Mesenchymal stem cell (in vitro differentiated cells and primary cell): ENCODE measurements at regions not wholly inside any gene's neighbourhood (a gene's known extent, or its start where the extent isn't known, plus 50 kb on each side); places are given as distances from the start of the nearest gene placed in this dataset.

Source experiments
- DNase-seq: peaks from one replicate; pipeline ENCODE4 v3.0.0-alpha.2; 2013
- H2AFZ ChIP-seq: one replicate; pipeline ENCODE4 v1.6.1; 2013; ENCODE audit warnings: low read depth, mild to moderate bottlenecking, control low read depth, inconsistent platforms, low read length, moderate library complexity
- H2AK5ac ChIP-seq: 2 replicates; pipeline ENCODE4 v1.6.1; 2013; ENCODE audit warnings: low read length, moderate library complexity, mild to moderate bottlenecking, inconsistent platforms; ENCODE audit not compliant: severe bottlenecking
- H2BK120ac ChIP-seq: one replicate; pipeline ENCODE4 v1.6.1; 2013; ENCODE audit warnings: low read depth, mild to moderate bottlenecking, inconsistent platforms, low read length, moderate library complexity
- H2BK12ac ChIP-seq, 2 experiments: one replicate each; pipeline ENCODE4 v1.6.1; 2013; ENCODE audit warnings: inconsistent platforms in 2 of 2, low read length in 2 of 2, mild to moderate bottlenecking in 2 of 2, moderate library complexity in 2 of 2, control low read depth in 1 of 2
- H2BK15ac ChIP-seq: one replicate; pipeline ENCODE4 v1.6.1; 2013; ENCODE audit warnings: mild to moderate bottlenecking, low read depth, inconsistent platforms; ENCODE audit not compliant: poor library complexity, severe bottlenecking
- H2BK5ac ChIP-seq: 2 replicates; pipeline ENCODE4 v1.6.1; 2013; ENCODE audit warnings: low read depth, mild to moderate bottlenecking, low read length, control low read depth, inconsistent platforms; ENCODE audit not compliant: poor library complexity, severe bottlenecking
- H3K14ac ChIP-seq, 2 experiments: one replicate each; pipeline ENCODE4 v1.6.1; 2013; ENCODE audit warnings: inconsistent platforms in 2 of 2, low read length in 2 of 2, control low read depth in 1 of 2, mild to moderate bottlenecking in 1 of 2, moderate library complexity in 1 of 2
- H3K18ac ChIP-seq, 2 experiments: one replicate each; pipeline ENCODE4 v1.6.1; 2013; ENCODE audit warnings: inconsistent platforms in 2 of 2, low read length in 2 of 2, control low read depth in 1 of 2, low read depth in 1 of 2, mild to moderate bottlenecking in 1 of 2
- H3K23ac ChIP-seq, 2 experiments: one replicate each; pipeline ENCODE4 v1.6.1; 2013; ENCODE audit warnings: inconsistent platforms in 2 of 2, low read length in 2 of 2, mild to moderate bottlenecking in 2 of 2, moderate library complexity in 2 of 2, control low read depth in 1 of 2
- H3K27ac ChIP-seq: 2 replicates; pipeline ENCODE4 v1.5.1; 2013; ENCODE audit warnings: mild to moderate bottlenecking, moderate library complexity, low read length, control low read depth, inconsistent platforms; ENCODE audit not compliant: poor library complexity, severe bottlenecking
- H3K27me3 ChIP-seq, 2 experiments: 2 replicates each; pipeline versions ENCODE4 v1.6.1 to v1.7.0; 2013; ENCODE audit warnings: low read length in 2 of 2, mild to moderate bottlenecking in 2 of 2, moderate library complexity in 2 of 2, control low read depth in 1 of 2, inconsistent platforms in 1 of 2; ENCODE audit not compliant: control insufficient read depth in 1 of 2, insufficient read depth in 1 of 2
- H3K36me3 ChIP-seq, 2 experiments: 2 replicates each; pipeline versions ENCODE4 v1.6.1 to v1.7.0; 2013; ENCODE audit warnings: low read length in 2 of 2, control low read depth in 1 of 2, inconsistent platforms in 1 of 2, low read depth in 1 of 2, mild to moderate bottlenecking in 1 of 2; ENCODE audit not compliant: insufficient read depth in 2 of 2, control insufficient read depth in 1 of 2
- H3K4ac ChIP-seq, 2 experiments: one replicate each; pipeline ENCODE4 v1.6.1; 2013; ENCODE audit warnings: inconsistent platforms in 2 of 2, low read length in 2 of 2, mild to moderate bottlenecking in 2 of 2, moderate library complexity in 2 of 2, control low read depth in 1 of 2, low read depth in 1 of 2
- H3K4me1 ChIP-seq: 2 replicates; pipeline ENCODE4 v1.6.1; 2013; ENCODE audit warnings: low read depth, low read length, control low read depth; ENCODE audit not compliant: control insufficient read depth, insufficient read depth
- H3K4me2 ChIP-seq: 2 replicates; pipeline ENCODE4 v1.6.1; 2013; ENCODE audit warnings: low read length, mild to moderate bottlenecking, inconsistent platforms; ENCODE audit not compliant: poor library complexity, severe bottlenecking
- H3K4me3 ChIP-seq, 2 experiments: 2 replicates each; pipeline versions ENCODE4 v1.5.1 to v1.7.0; 2013; ENCODE audit warnings: low read length in 2 of 2, mild to moderate bottlenecking in 2 of 2, control low read depth in 1 of 2, low read depth in 1 of 2; ENCODE audit not compliant: insufficient read depth in 1 of 2
- H3K79me1 ChIP-seq: replicated peaks from 2 replicates; pipeline ENCODE4 v1.6.1; 2013; ENCODE audit warnings: mild to moderate bottlenecking, control low read depth, low read length, inconsistent platforms; ENCODE audit not compliant: poor library complexity, severe bottlenecking
- H3K9ac ChIP-seq: 2 replicates; pipeline ENCODE4 v1.7.0; 2013; ENCODE audit warnings: mild to moderate bottlenecking, low read length, moderate library complexity
- H3K9me3 ChIP-seq: 2 replicates; pipeline ENCODE4 v1.7.0; 2013; ENCODE audit warnings: mild to moderate bottlenecking, low read length; ENCODE audit not compliant: control insufficient read depth
- H4K8ac ChIP-seq: one replicate; pipeline ENCODE4 v1.6.1; 2013; ENCODE audit warnings: inconsistent platforms, mild to moderate bottlenecking, low read length, moderate library complexity
- H4K91ac ChIP-seq: one replicate; pipeline ENCODE4 v1.6.1; 2013; ENCODE audit warnings: mild to moderate bottlenecking, low read length, inconsistent platforms
- WGBS: methylation state at CpG from one replicate; pipeline ENCODE4 v1.1.7; 2013; ENCODE audit warnings: mixed read lengths; 5-methylcytosine and 5-hydroxymethylcytosine counted together

- H2BK12ac ChIP-seq: no peak overlapping the region
- no peak overlapping the region for H3K18ac ChIP-seq
- H3K4me2 ChIP-seq: no peak overlapping the region
- H3K79me1 ChIP-seq: no peaks in the 10 kb centered on the region
- H3K27ac ChIP-seq: no peak overlapping the region
- no peak overlapping the region for H2AFZ ChIP-seq
- H3K36me3 ChIP-seq: no peaks in the 10 kb centered on the region
- no peak overlapping the region for H3K4me3 ChIP-seq
- H3K4ac ChIP-seq: no peak overlapping the region
- H3K4me1 ChIP-seq: no peaks in the 10 kb centered on the region
- no peak overlapping the region for H2BK120ac ChIP-seq
- no peak overlapping the region for H4K91ac ChIP-seq
- no peak overlapping the region for H3K14ac ChIP-seq
- H4K8ac ChIP-seq: no peak overlapping the region
- peaks cover 27% of the 10 kb centered on the region for H3K9me3 ChIP-seq
- H2BK5ac ChIP-seq: no peak overlapping the region
- no peak for DNase-seq
- no peak overlapping the region for H3K23ac ChIP-seq
- H3K9ac ChIP-seq: no peak overlapping the region
- H3K27me3 ChIP-seq: peaks cover 0 to 17% of the 10 kb centered on the region in 2 experiments
- no peak overlapping the region for H2AK5ac ChIP-seq
- no peak overlapping the region for H2BK15ac ChIP-seq
These were observed 132.0 kb upstream of the ATP2B2 start for GRCh38 chr3:10637342-10637741.

DNA sequence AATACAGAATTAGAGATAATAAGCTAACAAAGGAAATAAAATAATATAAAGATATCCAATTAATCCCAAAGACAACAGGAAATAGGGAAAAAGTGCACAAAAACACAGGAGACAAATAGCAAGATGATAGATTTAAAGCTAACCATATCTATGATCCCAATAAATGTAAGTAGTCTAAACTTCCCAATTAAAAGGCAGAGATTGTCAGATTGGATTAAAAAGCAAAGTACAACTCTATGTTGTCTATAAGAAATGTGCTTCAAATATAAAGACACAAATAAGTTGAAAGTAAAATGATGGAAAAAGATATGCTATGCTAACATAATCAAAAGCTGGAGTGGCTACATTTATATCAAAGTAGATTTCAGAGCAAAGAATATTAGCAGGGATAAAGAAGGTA is 133.1 kb upstream of the ATP2B2 start:
- no peak overlapping the region for H3K4me2 ChIP-seq
- H3K79me1 ChIP-seq: no peaks in the 10 kb centered on the region

DNA sequence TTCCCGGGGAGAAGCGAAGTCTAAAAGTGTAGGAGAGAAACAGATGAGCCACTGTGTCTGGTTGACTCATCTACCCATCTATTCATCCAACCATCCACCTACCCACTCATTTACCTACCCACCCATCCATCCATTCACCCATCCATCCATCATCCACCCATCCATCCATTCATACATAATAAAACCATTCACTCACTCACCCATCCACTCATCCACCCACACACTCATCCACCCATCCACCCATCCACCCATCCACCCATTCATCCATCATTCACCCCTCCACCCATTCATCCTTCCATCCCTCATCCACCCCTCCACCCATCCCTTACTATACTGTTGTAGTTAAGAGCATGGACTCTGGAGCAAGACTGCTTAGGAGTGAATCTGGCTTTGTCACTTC is 136.4 kb upstream of the ATP2B2 start:
- DNase-seq: no peak
- Histone ChIP-seq H3K36me3 (no peaks in the 10 kb centered on the region), H3K4me2 (no peak overlapping the region), H2BK5ac (no peak overlapping the region), H4K91ac (no peak overlapping the region), H2AFZ (no peak overlapping the region), H3K9ac (no peak overlapping the region), H3K27ac (no peak overlapping the region), H3K4ac (no peak overlapping the region), H2BK12ac (no peak overlapping the region), H3K4me3 (no peak overlapping the region), H2BK120ac (no peak overlapping the region), H3K79me1 (no peaks in the 10 kb centered on the region), H4K8ac (no peak overlapping the region), H3K4me1 (no peaks in the 10 kb centered on the region), H3K23ac (no peak overlapping the region), H3K18ac (no peak overlapping the region), H2BK15ac (no peak overlapping the region), H2AK5ac (no peak overlapping the region), H3K9me3 (peaks cover 23% of the 10 kb centered on the region), H3K27me3 (peaks cover 0 to 26% of the 10 kb centered on the region in 2 experiments), H3K14ac (no peak overlapping the region)
- 100% methylated on average over 2 of the region's 2 CpGs for WGBS

More for the DNA sequence above, 133.1 kb upstream of the ATP2B2 start:
- Histone ChIP-seq H2BK12ac (no peak overlapping the region), H3K9ac (no peak overlapping the region), H2AFZ (no peak overlapping the region), H3K27ac (no peak overlapping the region), H3K4ac (no peak overlapping the region), H3K14ac (no peak overlapping the region), H2BK120ac (no peak overlapping the region), H4K91ac (no peak overlapping the region), H2AK5ac (no peak overlapping the region), H3K9me3 (peaks cover 27% of the 10 kb centered on the region), H3K4me3 (no peak overlapping the region), H4K8ac (no peak overlapping the region), H3K18ac (no peak overlapping the region), H3K23ac (no peak overlapping the region), H3K27me3 (peaks cover 0 to 21% of the 10 kb centered on the region in 2 experiments), H2BK15ac (no peak overlapping the region), H3K36me3 (no peaks in the 10 kb centered on the region), H2BK5ac (no peak overlapping the region), H3K4me1 (no peaks in the 10 kb centered on the region)
- DNase-seq: no peak

DNA sequence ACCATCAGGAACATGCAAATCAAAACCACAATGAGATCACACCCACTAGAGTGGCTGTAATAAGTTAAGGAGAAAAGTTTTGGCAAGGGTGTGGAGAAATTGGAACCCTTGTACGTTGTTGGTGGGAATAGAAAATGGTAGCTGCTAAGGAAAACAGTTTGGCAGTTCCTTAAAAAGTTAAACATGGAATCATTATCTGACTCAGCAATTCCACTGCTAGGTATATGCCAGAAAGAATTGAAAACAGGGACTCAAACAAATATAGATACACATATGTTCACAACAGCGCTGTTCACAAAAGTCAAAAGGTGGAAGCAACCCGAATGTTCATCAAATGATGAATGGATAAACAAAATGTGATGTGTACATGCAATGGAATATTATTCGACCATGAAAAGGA is 138.8 kb upstream of the ATP2B2 start:
- Histone ChIP-seq H4K8ac (no peak overlapping the region), H2BK15ac (no peak overlapping the region), H3K4me1 (no peaks in the 10 kb centered on the region), H3K36me3 (no peaks in the 10 kb centered on the region), H3K4ac (no peak overlapping the region), H4K91ac (no peak overlapping the region), H3K18ac (no peak overlapping the region), H2BK12ac (no peak overlapping the region), H2AFZ (no peak overlapping the region), H3K9ac (no peak overlapping the region), H3K23ac (no peak overlapping the region), H3K4me3 (no peak overlapping the region), H3K4me2 (no peak overlapping the region), H3K14ac (no peak overlapping the region), H3K79me1 (no peaks in the 10 kb centered on the region), H3K27me3 (peaks cover 8 to 33% of the 10 kb centered on the region in 2 experiments), H3K9me3 (peaks cover 8% of the 10 kb centered on the region), H2BK5ac (no peak overlapping the region), H2AK5ac (no peak overlapping the region), H3K27ac (no peak overlapping the region), H2BK120ac (no peak overlapping the region)
- WGBS: 44% methylated on average over 3 of the region's 4 CpGs
- DNase-seq: no peak
